ENCODE measurements at regions not wholly inside any gene's neighbourhood (a gene's known extent, or its start where the extent isn't known, plus 50 kb on each side); places are given as distances from the start of the nearest gene placed in this dataset.

DNA sequence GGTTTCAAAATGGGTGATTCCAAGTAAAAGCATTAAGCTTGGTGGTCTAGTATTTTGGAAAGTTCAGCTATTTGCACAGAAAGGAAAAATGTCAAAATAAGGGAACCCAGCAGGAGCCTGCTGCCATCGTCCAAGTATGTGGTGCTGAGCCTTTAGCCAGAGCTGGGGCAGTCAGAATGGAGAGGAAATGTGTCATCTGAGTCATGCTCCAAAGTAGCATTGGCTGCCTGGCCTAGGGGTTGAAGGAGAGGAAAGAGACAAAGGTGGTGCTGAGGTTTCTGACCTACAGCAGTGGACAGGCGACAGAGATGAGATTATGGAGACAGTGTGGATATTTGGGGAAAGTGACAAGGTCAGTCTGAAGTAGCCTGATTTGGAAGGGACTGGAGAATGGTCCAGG is 103.9 kb downstream of the PLCE1 start:
- no peak overlapping the region for H3K4me3 ChIP-seq (ENCODE audit: low read depth, low read length)
- DNase-seq (ENCODE audit: low read depth), result no peak
- TF ChIP-seq, protein P1, sequence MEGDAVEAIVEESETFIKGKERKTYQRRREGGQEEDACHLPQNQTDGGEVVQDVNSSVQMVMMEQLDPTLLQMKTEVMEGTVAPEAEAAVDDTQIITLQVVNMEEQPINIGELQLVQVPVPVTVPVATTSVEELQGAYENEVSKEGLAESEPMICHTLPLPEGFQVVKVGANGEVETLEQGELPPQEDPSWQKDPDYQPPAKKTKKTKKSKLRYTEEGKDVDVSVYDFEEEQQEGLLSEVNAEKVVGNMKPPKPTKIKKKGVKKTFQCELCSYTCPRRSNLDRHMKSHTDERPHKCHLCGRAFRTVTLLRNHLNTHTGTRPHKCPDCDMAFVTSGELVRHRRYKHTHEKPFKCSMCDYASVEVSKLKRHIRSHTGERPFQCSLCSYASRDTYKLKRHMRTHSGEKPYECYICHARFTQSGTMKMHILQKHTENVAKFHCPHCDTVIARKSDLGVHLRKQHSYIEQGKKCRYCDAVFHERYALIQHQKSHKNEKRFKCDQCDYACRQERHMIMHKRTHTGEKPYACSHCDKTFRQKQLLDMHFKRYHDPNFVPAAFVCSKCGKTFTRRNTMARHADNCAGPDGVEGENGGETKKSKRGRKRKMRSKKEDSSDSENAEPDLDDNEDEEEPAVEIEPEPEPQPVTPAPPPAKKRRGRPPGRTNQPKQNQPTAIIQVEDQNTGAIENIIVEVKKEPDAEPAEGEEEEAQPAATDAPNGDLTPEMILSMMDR (conservative IDR thresholded peaks at IDR 0.05; ENCODE audit: low read depth, low read length), result no peak

DNA sequence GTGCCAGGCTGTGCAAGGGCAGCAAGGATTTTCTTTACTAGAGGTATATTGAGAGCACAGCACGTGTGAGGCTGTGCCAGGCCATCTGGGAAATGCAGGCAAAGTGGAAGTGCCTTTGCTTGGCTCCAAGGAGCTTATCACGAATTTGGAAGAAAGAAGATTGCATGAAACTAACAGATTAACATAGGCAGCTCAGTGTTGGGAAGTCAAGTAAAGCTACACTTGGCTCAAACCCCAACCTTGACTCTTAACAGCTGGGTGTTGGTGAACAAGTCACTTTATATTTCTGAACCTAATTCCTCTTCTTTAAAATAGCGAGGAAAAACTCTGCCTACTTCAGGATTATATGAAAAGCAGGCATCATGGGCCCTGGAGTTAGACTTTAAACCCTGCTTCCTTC is 105.2 kb downstream of the PLCE1 start:
- TF ChIP-seq, protein P1 (conservative IDR thresholded peaks at IDR 0.05; ENCODE audit: low read depth, low read length), result no peak
- DNase-seq (ENCODE audit: low read depth), result no peak
- no peak overlapping the region for H3K4me3 ChIP-seq (ENCODE audit: low read depth, low read length)

DNA sequence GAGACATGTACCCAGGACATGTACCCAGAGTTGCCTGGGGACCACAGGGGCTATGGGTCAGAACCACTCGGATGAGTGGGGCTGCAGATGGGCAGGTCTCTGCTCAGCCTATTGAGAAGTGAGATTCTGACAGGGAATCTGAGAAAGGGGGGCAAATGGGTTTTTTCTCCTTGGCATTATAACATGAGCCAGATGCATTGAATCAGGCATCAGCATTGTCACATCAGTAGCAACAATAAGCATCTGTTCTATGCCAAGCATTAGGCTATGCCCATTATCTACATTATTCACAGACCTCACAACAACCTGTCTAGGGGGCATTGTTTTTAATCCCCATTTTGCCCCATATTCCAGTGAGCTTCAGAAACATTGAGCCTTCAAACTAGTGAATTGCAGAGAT is 108.2 kb downstream of the PLCE1 start:
- TF ChIP-seq, protein P1 (conservative IDR thresholded peaks at IDR 0.05; ENCODE audit: low read depth, low read length), result no peak
- no peak for DNase-seq (ENCODE audit: low read depth)
- no peak overlapping the region for H3K4me3 ChIP-seq (ENCODE audit: low read depth, low read length)

DNA sequence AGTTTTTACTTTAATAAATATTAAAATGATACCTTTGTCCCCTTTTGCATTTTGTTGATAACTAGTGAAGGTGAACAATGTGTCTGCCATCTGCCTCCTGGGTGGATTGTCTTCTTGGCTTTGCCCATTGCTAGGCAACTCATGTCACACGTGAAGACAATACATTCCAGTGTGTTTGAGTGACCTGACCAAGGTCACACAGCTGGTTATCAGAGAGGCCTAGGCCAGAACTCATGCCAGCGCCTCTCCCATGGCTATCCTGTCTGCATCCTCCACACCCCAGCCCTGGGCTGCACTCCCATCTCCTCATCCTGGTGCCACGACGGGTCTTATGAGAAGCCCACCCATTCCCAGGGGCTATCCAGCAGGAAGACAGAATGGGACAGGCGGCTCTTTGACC is 108.7 kb downstream of the PLCE1 start:
- no peak for DNase-seq (ENCODE audit: low read depth)
- no peak overlapping the region for H3K4me3 ChIP-seq (ENCODE audit: low read depth, low read length)
- TF ChIP-seq, protein P1 (conservative IDR thresholded peaks at IDR 0.05; ENCODE audit: low read depth, low read length), result no peak

DNA sequence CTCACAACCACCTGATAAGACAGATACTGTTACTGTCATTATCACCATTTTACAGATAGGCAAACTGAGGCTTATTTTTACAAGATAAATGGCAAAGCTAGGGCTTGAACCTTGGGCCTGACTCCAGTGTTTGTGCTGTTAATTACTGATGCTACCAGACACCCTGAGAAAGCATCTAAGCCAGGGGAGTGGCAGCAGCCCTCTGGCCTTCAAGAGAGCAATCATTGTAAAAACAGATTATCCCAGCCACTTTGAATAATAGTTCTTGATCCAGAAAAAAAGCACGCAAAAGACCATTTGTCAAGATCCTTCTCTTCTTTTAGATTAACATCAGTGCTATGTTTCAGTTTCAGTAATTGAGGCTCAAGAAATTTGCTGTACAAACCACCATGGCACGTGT is 109.5 kb downstream of the PLCE1 start:
- H3K4me3 ChIP-seq (ENCODE audit: low read depth, low read length), result no peak overlapping the region
- TF ChIP-seq, protein P1 (conservative IDR thresholded peaks at IDR 0.05; ENCODE audit: low read depth, low read length), result no peak
- no peak for DNase-seq (ENCODE audit: low read depth)

DNA sequence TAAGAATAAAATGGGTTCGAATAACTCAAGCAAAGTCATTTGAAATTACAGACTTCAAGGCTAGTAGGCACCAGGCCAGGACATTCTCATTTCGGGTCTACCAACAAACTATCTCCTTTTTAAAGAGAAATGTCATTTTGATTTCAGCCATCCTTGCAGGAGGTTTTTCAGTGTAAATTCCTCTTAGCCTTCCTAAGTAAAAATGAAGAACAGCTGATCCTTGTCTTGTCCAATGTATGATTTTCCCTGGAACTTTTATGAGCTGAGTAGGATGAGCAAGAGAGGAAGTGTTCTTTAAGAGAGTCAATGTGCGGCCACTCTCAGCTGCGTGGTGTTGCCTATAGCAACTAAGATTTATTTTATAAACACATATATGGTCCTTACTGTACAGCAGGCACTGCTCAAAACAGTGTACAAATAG is 110.1 kb downstream of the PLCE1 start:
- TF ChIP-seq, protein P1 (conservative IDR thresholded peaks at IDR 0.05; ENCODE audit: low read depth, low read length), result no peak
- H3K4me3 ChIP-seq (ENCODE audit: low read depth, low read length), result no peak overlapping the region
- no peak for DNase-seq (ENCODE audit: low read depth)

DNA sequence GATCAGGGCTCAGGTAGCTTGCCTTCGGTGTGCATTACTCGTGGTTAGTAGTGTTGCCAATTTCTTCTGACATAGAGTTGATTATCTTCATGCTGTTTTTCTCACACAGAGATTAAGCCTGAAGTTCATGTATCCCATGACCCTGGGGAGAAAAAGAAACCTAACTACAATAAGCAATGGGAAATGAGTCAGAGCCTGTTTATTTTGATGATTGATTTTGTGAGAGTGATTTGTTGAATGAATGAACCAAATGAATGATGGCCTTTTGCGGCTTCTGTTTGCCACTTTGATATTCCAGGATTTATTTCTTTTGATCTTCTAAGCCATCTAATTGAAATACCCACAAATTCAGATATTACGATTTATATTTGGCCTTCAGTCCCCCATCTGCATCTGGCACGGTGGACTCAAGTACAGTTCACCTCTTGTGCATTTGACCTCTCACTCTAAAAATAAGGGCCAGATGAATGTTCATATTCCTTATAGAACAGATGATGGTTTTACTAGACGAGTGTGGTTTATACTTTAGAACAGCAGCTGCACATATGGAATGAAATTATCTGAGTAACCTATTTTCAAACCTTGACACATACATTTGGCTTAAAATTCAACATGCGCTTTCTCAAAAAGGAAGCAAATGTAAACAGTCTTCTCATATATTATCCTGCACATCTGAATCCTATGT is 110.7 kb downstream of the PLCE1 start:
- no peak overlapping the region for H3K4me3 ChIP-seq (ENCODE audit: low read depth, low read length)
- no peak for DNase-seq (ENCODE audit: low read depth)
- TF ChIP-seq, protein P1 (conservative IDR thresholded peaks at IDR 0.05; ENCODE audit: low read depth, low read length), result no peak
